ENCODE measurements at regions not wholly inside any gene's neighbourhood (a gene's known extent, or its start where the extent isn't known, plus 50 kb on each side); places are given as distances from the start of the nearest gene placed in this dataset.

GRCh38 chr2:64742678-64743077 is 89.0 kb upstream of the SERTAD2 start:
- Histone ChIP-seq H3K27me3 (ENCODE audit: control insufficient read depth in 4 of 4, insufficient read depth in 4 of 4, low read length in 3 of 4) (no peaks in the 10 kb centered on the region), H3K9ac (ENCODE audit: low read depth in 1 of 2, low read length in 2 of 2) (no peak overlapping the region), H3K4me3 (ENCODE audit: low read depth in 1 of 3, low read length in 3 of 3) (no peak overlapping the region), H3K4me1 (ENCODE audit: control insufficient read depth in 4 of 4, insufficient read depth in 4 of 4, low read length in 3 of 4) (no peaks in the 10 kb centered on the region), H3K27ac (ENCODE audit: low read depth in 1 of 2, low read length in 2 of 2) (no peak overlapping the region), H3K36me3 (ENCODE audit: control insufficient read depth in 4 of 4, insufficient read depth in 3 of 4, low read depth in 1 of 4, low read length in 3 of 4) (no peaks in the 10 kb centered on the region), H3K9me3 (ENCODE audit: control insufficient read depth in 4 of 4, low read length in 3 of 4) (no peaks in the 10 kb centered on the region)
- WGBS, result 82% methylated on average over 1 of the region's 1 CpG
- TF ChIP-seq RXRA (IDR thresholded peaks at IDR 0.05) (no peak), EGR1 (IDR thresholded peaks at IDR 0.05; ENCODE audit: low read depth in 2 of 2) (no peak), NR2F2 (IDR thresholded peaks at IDR 0.05) (no peak), HNF4A (conservative IDR thresholded peaks at IDR 0.05) (no peak), HNF4G (IDR thresholded peaks at IDR 0.05) (no peak), ATF3 (IDR thresholded peaks at IDR 0.05) (no peak), REST (IDR thresholded peaks at IDR 0.05) (no peak)
- DNase-seq (ENCODE audit: low spot score), result no peak

- H3K4me1 ChIP-seq (ENCODE audit: control insufficient read depth in 4 of 4, insufficient read depth in 4 of 4, low read length in 3 of 4), result peaks cover 0 to 7% (median 4%) of the 10 kb centered on the region in 4 donors
- no peak for DNase-seq (ENCODE audit: low spot score)
- 84% methylated on average over 2 of the region's 2 CpGs for WGBS
- no peak overlapping the region for H3K9ac ChIP-seq (ENCODE audit: low read depth in 1 of 2, low read length in 2 of 2)
- H3K27me3 ChIP-seq (ENCODE audit: control insufficient read depth in 4 of 4, insufficient read depth in 4 of 4, low read length in 3 of 4), result no peaks in the 10 kb centered on the region
- H3K36me3 ChIP-seq (ENCODE audit: control insufficient read depth in 4 of 4, insufficient read depth in 3 of 4, low read depth in 1 of 4, low read length in 3 of 4), result no peaks in the 10 kb centered on the region
- TF ChIP-seq ZBTB33 (IDR thresholded peaks at IDR 0.05), result no peak
- no peak for TF ChIP-seq JUND (IDR thresholded peaks at IDR 0.05)
- TF ChIP-seq RAD21 (IDR thresholded peaks at IDR 0.05), result no peak
- no peak for TF ChIP-seq FOXA2 (IDR thresholded peaks at IDR 0.05)
- TF ChIP-seq HNF4G (IDR thresholded peaks at IDR 0.05), result no peak
- no peak for TF ChIP-seq RXRA (IDR thresholded peaks at IDR 0.05)
- TF ChIP-seq REST (IDR thresholded peaks at IDR 0.05), result no peak
- TF ChIP-seq TAF1 (conservative IDR thresholded peaks at IDR 0.05), result no peak
- no peak for TF ChIP-seq ATF3 (IDR thresholded peaks at IDR 0.05)
- no peak for TF ChIP-seq NR2F2 (IDR thresholded peaks at IDR 0.05)
- no peak for TF ChIP-seq EGR1 (IDR thresholded peaks at IDR 0.05; ENCODE audit: low read depth in 2 of 2)
- no peak for TF ChIP-seq HNF4A (conservative IDR thresholded peaks at IDR 0.05)
- H3K9me3 ChIP-seq (ENCODE audit: control insufficient read depth in 4 of 4, low read length in 3 of 4), result no peaks in the 10 kb centered on the region
- H3K27ac ChIP-seq (ENCODE audit: low read depth in 1 of 2, low read length in 2 of 2), result no peak overlapping the region
- no peak overlapping the region for H3K4me3 ChIP-seq (ENCODE audit: low read depth in 1 of 3, low read length in 3 of 3)
These were observed 90.1 kb upstream of the SERTAD2 start for GRCh38 chr2:64743739-64744330.

Measured in liver (tissue), 7 donors.